Liver (tissue), 3 donors: ENCODE measurements at regions not wholly inside any gene's neighbourhood (a gene's known extent, or its start where the extent isn't known, plus 50 kb on each side); places are given as distances from the start of the nearest gene placed in this dataset.

Source experiments
- EGR1 ChIP-seq, 2 donors: IDR thresholded peaks; 2 replicates each; pipeline ENCODE4 v1.6.1; 2016 to 2018; ENCODE audit warnings: antibody characterized with exemption in 2 of 2, low read depth in 2 of 2
- RAD21 ChIP-seq, 2 donors: IDR thresholded peaks; 2 replicates each; pipeline ENCODE4 v1.6.1; 2016; ENCODE audit warnings: antibody characterized with exemption in 2 of 2, mild to moderate bottlenecking in 2 of 2
- TF ChIP-seq, protein P1 (sequence below): IDR thresholded peaks from 2 replicates; pipeline ENCODE4 v1.6.1; 2016; ENCODE audit warnings: antibody characterized with exemption
- TF ChIP-seq, protein P2 (sequence below): fragments of 150-350 bp; IDR thresholded peaks from 2 replicates; pipeline ENCODE4 v1.5.1; 2017; ENCODE audit warnings: improper control_type of control experiment, low read depth, low read length; ENCODE audit not compliant: missing input control
- donor health status: healthy.
- donor health status: healthy.

DNA sequence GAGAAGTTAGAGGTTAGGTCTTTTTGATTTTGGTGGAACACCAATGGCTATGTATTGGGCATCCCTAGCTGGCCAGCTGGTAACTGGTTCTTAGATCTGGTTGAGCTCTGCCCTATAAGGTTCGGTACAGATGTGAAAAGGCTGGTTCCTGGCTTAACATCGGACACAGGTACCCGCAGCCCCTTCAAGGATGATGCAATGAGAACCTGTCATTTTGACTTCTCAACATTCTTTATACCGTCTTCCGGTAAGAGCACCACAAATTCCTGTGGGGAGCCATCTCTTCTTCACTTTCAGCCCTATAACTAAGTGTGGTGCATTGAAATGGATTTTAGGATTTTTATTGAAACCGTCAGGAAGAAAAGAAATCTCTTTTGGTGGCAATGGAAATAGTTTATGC lies 222.8 kb downstream of the ADAMTS9 start:
- no peak for TF ChIP-seq RAD21 (IDR thresholded peaks at IDR 0.05)
- TF ChIP-seq, protein P1, sequence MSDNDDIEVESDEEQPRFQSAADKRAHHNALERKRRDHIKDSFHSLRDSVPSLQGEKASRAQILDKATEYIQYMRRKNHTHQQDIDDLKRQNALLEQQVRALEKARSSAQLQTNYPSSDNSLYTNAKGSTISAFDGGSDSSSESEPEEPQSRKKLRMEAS, result no peak
- TF ChIP-seq, protein P2, sequence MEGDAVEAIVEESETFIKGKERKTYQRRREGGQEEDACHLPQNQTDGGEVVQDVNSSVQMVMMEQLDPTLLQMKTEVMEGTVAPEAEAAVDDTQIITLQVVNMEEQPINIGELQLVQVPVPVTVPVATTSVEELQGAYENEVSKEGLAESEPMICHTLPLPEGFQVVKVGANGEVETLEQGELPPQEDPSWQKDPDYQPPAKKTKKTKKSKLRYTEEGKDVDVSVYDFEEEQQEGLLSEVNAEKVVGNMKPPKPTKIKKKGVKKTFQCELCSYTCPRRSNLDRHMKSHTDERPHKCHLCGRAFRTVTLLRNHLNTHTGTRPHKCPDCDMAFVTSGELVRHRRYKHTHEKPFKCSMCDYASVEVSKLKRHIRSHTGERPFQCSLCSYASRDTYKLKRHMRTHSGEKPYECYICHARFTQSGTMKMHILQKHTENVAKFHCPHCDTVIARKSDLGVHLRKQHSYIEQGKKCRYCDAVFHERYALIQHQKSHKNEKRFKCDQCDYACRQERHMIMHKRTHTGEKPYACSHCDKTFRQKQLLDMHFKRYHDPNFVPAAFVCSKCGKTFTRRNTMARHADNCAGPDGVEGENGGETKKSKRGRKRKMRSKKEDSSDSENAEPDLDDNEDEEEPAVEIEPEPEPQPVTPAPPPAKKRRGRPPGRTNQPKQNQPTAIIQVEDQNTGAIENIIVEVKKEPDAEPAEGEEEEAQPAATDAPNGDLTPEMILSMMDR, result no peak
- TF ChIP-seq EGR1 (IDR thresholded peaks at IDR 0.05; ENCODE audit: low read depth in 2 of 2), result no peak
